Activated B cell treated with CpG ODN at 0.5 μM for 24 hours (primary cell): ENCODE measurements at regions not wholly inside any gene's neighbourhood (a gene's known extent, or its start where the extent isn't known, plus 50 kb on each side); places are given as distances from the start of the nearest gene placed in this dataset.

Experiments
- ATAC-seq: fragments of 200-7000 bp; cut with Tn5 transposase; one replicate; pipeline ENCODE4 v1.10.0; 2021; ENCODE audit warnings: low read depth, mild to moderate bottlenecking, moderate library complexity
- CTCF ChIA-PET: fragments of 350-600 bp; sonication (Branson Sonifier 250); formaldehyde crosslinking; loops from one replicate; lab custom pipeline; 2021; ENCODE audit warnings: antibody characterized with exemption; lab: Charles Lee
- POLR2A ChIA-PET: fragments of 350-600 bp; sonication (Branson Sonifier 250); formaldehyde crosslinking; loops from one replicate; lab custom pipeline; 2021; ENCODE audit warnings: antibody characterized with exemption; lab: Charles Lee
- DNase-seq: peaks from one replicate; pipeline ENCODE4 v3.0.0; 2022
- H3K27ac Mint-ChIP-seq: one replicate; pipeline ENCODE4 v1.8.0; 2020; ENCODE audit warnings: mixed read lengths
- H3K27me3 Mint-ChIP-seq: one replicate; pipeline ENCODE4 v1.8.0; 2021; ENCODE audit warnings: mixed read lengths
- H3K36me3 Mint-ChIP-seq: one replicate; pipeline ENCODE4 v1.8.0; 2021; ENCODE audit warnings: low read depth, mixed read lengths
- H3K4me1 Mint-ChIP-seq: one replicate; pipeline ENCODE4 v1.8.0; 2021; ENCODE audit warnings: mixed read lengths
- H3K4me3 Mint-ChIP-seq: one replicate; pipeline ENCODE4 v1.8.0; 2020; ENCODE audit warnings: mild to moderate bottlenecking, mixed read lengths
- H3K9me3 Mint-ChIP-seq: one replicate; pipeline ENCODE4 v1.8.0; 2020; ENCODE audit warnings: mixed read lengths
- intact Hi-C: fragments of 100-400 bp; cut with micrococcal nuclease; formaldehyde crosslinking; loops from one replicate; pipeline ENCODE4 v1.15.1; 2024
- TF ChIP-seq, protein P1 (sequence below): fragments of 200-600 bp; IDR thresholded peaks from one replicate; pipeline ENCODE4 v1.8.0; 2022; ENCODE audit warnings: antibody characterized with exemption, mild to moderate bottlenecking

DNA sequence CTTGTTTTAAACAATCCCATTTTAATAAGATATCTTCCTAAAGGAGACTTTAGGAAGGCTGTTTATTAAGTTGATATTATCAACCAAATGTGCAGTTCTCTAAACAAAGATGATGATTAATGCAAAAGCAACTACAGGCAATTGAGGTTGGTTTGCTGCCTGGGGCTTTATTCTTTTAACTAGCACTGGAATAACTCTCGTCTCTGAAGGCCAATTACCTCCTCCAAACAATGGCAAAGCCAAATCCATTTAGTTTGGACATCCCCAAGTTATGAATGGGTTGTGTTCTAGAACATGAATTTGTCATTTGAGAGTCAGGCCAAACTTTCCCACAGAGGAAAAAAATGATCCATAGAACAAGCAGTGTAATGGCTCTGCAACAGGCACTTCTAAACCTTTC lies 114.1 kb downstream of the SLC16A9 start:
- DNase-seq (no peak), ATAC-seq (no peak)
- Mint-ChIP-seq H3K4me1 (no peaks in the 10 kb centered on the region), H3K4me3 (no peak overlapping the region), H3K27ac (no peak overlapping the region), H3K36me3 (no peaks in the 10 kb centered on the region), H3K27me3 (peaks cover 4% of the 10 kb centered on the region), H3K9me3 (no peaks in the 10 kb centered on the region)
- TF ChIP-seq, protein P1, sequence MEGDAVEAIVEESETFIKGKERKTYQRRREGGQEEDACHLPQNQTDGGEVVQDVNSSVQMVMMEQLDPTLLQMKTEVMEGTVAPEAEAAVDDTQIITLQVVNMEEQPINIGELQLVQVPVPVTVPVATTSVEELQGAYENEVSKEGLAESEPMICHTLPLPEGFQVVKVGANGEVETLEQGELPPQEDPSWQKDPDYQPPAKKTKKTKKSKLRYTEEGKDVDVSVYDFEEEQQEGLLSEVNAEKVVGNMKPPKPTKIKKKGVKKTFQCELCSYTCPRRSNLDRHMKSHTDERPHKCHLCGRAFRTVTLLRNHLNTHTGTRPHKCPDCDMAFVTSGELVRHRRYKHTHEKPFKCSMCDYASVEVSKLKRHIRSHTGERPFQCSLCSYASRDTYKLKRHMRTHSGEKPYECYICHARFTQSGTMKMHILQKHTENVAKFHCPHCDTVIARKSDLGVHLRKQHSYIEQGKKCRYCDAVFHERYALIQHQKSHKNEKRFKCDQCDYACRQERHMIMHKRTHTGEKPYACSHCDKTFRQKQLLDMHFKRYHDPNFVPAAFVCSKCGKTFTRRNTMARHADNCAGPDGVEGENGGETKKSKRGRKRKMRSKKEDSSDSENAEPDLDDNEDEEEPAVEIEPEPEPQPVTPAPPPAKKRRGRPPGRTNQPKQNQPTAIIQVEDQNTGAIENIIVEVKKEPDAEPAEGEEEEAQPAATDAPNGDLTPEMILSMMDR = no peak
- intact Hi-C loops = no loop called here
- CTCF ChIA-PET = no interaction called here
- POLR2A ChIA-PET = no interaction called here

DNA sequence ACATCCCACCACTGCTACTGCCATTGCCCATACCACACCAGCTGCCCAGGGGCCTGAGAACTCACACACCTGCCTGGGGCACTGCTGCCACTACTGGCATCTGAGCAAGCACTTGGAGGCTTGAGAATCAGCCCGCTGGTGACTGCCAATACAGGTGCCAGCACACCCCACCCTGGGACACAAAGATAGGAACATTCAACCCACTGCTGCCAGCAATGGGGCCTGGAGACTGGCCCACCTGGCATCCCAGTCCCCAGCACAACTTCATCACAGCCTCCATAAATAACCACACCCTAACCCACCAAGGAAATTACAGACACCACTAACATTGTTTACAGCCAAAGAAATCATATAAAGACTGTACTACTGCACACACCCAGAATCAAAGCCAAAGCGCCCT lies 115.9 kb downstream of the SLC16A9 start:
- no peak overlapping the region for H3K4me3 Mint-ChIP-seq
- ATAC-seq (no peak), DNase-seq (no peak)
- H3K36me3 Mint-ChIP-seq = no peaks in the 10 kb centered on the region
- POLR2A ChIA-PET = no interaction called here
- no peak overlapping the region for H3K27ac Mint-ChIP-seq
- TF ChIP-seq, protein P1 = no peak
- peaks cover 9% of the 10 kb centered on the region for H3K27me3 Mint-ChIP-seq
- CTCF ChIA-PET = no interaction called here
- intact Hi-C loops = no loop called here
- no peaks in the 10 kb centered on the region for H3K9me3 Mint-ChIP-seq
- H3K4me1 Mint-ChIP-seq = no peaks in the 10 kb centered on the region

DNA sequence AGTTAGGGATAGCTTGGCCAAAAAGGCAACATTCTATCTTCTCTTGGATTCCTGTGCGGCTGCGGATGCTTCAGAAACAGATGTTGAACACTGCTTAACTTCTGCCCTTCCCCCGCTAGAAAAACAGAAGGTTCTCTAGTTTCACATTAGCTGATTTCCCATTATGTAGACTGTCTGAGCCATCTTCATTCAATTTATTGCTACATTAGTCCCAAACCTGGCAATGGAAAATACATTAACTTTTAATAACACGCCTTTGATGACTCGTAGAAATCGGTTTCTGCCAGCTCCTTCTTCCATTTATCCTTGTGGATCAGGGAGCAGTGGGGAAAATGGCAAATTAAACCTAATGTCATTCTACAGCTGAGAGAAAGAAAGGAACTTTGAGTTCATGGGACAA lies 119.9 kb downstream of the SLC16A9 start:
- Mint-ChIP-seq H3K4me3 (no peak overlapping the region), H3K4me1 (no peaks in the 10 kb centered on the region), H3K27ac (no peak overlapping the region), H3K27me3 (peaks cover 5% of the 10 kb centered on the region), H3K9me3 (no peaks in the 10 kb centered on the region), H3K36me3 (no peaks in the 10 kb centered on the region)
- POLR2A ChIA-PET = no interaction called here
- no peak for DNase-seq
- intact Hi-C loops = no loop called here
- CTCF ChIA-PET = no interaction called here
- TF ChIP-seq, protein P1 = no peak
- ATAC-seq = no peak

DNA sequence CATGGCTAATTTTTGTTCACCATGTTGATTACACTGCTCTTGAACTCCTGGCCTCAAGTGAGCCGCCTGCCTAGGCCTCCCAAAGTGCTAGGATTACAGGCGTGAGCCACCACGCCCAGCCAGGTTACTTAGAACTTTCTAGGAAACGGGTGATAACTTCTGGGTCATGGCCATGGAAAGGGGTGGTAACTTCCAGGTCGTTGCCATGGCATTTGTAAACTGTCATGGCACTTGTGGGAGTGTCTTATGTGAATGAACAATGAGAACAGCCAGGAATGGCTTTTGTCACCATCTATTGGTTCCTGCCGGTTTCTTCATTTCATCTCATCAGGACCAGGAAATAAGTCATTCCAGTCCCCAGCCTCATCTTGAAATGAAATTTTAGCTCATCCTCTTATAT lies 120.9 kb downstream of the SLC16A9 start:
- ATAC-seq (no peak), DNase-seq (no peak)
- ChIA-PET CTCF (no interaction called here), POLR2A (no interaction called here)
- Mint-ChIP-seq H3K27me3 (peaks cover 5% of the 10 kb centered on the region), H3K36me3 (no peaks in the 10 kb centered on the region), H3K4me1 (no peaks in the 10 kb centered on the region), H3K4me3 (no peak overlapping the region), H3K9me3 (no peaks in the 10 kb centered on the region), H3K27ac (no peak overlapping the region)
- TF ChIP-seq, protein P1 = no peak
- intact Hi-C loops = no loop called here

DNA sequence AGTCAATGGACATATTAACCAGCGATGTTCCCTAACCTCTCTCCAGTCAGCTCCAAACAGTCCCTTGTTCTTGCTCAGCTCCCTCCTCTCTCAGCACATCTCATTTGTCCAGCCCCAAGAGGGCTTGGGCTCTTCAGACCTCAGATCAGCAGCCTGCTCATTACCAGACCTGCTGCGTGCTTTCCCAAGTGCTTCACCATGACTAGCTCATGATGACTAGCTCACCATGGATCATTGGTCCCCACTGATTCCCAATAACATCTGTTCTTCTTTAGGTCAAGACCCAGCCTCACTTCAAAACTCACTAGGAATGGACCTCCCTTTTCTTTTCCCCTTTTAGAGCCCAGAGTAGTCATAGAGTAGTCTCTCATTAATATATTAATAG lies 121.9 kb downstream of the SLC16A9 start:
- ChIA-PET POLR2A (no interaction called here), CTCF (no interaction called here)
- intact Hi-C loops = no loop called here
- ATAC-seq (no peak), DNase-seq (no peak)
- TF ChIP-seq, protein P1 = no peak
- Mint-ChIP-seq H3K27ac (no peak overlapping the region), H3K9me3 (no peaks in the 10 kb centered on the region), H3K4me1 (no peaks in the 10 kb centered on the region), H3K4me3 (no peak overlapping the region), H3K27me3 (peaks cover 7% of the 10 kb centered on the region), H3K36me3 (no peaks in the 10 kb centered on the region)
